A549 (cell line): ENCODE measurements at regions not wholly inside any gene's neighbourhood (a gene's known extent, or its start where the extent isn't known, plus 50 kb on each side); places are given as distances from the start of the nearest gene placed in this dataset.

Source experiments
- CBX8 ChIP-seq: fragments of 200-600 bp; sonication (generic); IDR thresholded peaks from 2 replicates; pipeline ENCODE4 v1.6.1; 2016
- CTCF ChIP-seq: fragments of >200 bp; sonication (Bioruptor Twin); formaldehyde crosslinking; IDR thresholded peaks from 3 replicates; pipeline ENCODE4 v1.5.1; 2016
- EHF ChIP-seq: fragments of 250-450 bp; sonication (Bioruptor Pico); IDR thresholded peaks from 2 replicates; pipeline ENCODE4 v1.5.0; 2020; ENCODE audit warnings: mild to moderate bottlenecking
- USF2 ChIP-seq: fragments of 450-650 bp; IDR thresholded peaks from 2 replicates; pipeline ENCODE4 v1.6.1; 2014; ENCODE audit warnings: antibody characterized with exemption

GRCh38 chr6:141843178-141843834, 289.4 kb upstream of the GJE1 start:
- TF ChIP-seq CTCF (no peak), USF2 (no peak), CBX8 (no peak), EHF (no peak)
